Kidney epithelial cell (primary cell): ENCODE measurements at regions not wholly inside any gene's neighbourhood (a gene's known extent, or its start where the extent isn't known, plus 50 kb on each side); places are given as distances from the start of the nearest gene placed in this dataset.

Source experiments
- DNase-seq: peaks from one replicate; pipeline ENCODE4 v3.0.0-alpha.2; 2010; ENCODE audit warnings: low read depth
- H3K27me3 ChIP-seq: 2 replicates; pipeline ENCODE4 v1.6.0; 2011; ENCODE audit warnings: low read length; ENCODE audit not compliant: control insufficient read depth, insufficient read depth
- H3K36me3 ChIP-seq: 2 replicates; pipeline ENCODE4 v1.5.1; 2011; ENCODE audit warnings: low read length; ENCODE audit not compliant: control insufficient read depth, insufficient read depth
- H3K4me3 ChIP-seq: 2 replicates; pipeline ENCODE4 v1.5.1; 2011; ENCODE audit warnings: low read depth, mild to moderate bottlenecking, control low read depth, low read length
- CTCF ChIP-seq: IDR thresholded peaks from 2 replicates; pipeline ENCODE4 v1.5.1; 2011; ENCODE audit warnings: mild to moderate bottlenecking, moderate library complexity, low read length, control low read depth, inconsistent platforms; ENCODE audit not compliant: insufficient read depth, poor library complexity, severe bottlenecking

- no peaks in the 10 kb centered on the region for H3K36me3 ChIP-seq
- peak; percentile 10 for DNase-seq
- peak; percentile 81 for TF ChIP-seq CTCF
- H3K4me3 ChIP-seq: no peak overlapping the region
- no peaks in the 10 kb centered on the region for H3K27me3 ChIP-seq
Observed at GRCh38 chr2:146927080-146927711, 917.6 kb upstream of the ACVR2A start.

GRCh38 chr2:146918280-146918679 is 926.5 kb upstream of the ACVR2A start:
- TF ChIP-seq CTCF: no peak
- no peaks in the 10 kb centered on the region for H3K27me3 ChIP-seq

GRCh38 chr2:146917431-146918042 is 927.3 kb upstream of the ACVR2A start:
- no peak for DNase-seq
- no peak for TF ChIP-seq CTCF
- H3K27me3 ChIP-seq: no peaks in the 10 kb centered on the region
- H3K4me3 ChIP-seq: no peak overlapping the region
- no peaks in the 10 kb centered on the region for H3K36me3 ChIP-seq

More at GRCh38 chr2:146918280-146918679, 926.5 kb upstream of the ACVR2A start:
- no peak for DNase-seq
- no peaks in the 10 kb centered on the region for H3K36me3 ChIP-seq
- H3K4me3 ChIP-seq: no peak overlapping the region

- Histone ChIP-seq H3K27me3 (no peaks in the 10 kb centered on the region), H3K36me3 (no peaks in the 10 kb centered on the region), H3K4me3 (no peak overlapping the region)
- DNase-seq: no peak
- TF ChIP-seq CTCF: no peak
Observed at GRCh38 chr2:146916914-146917313, 927.9 kb upstream of the ACVR2A start.

- no peaks in the 10 kb centered on the region for H3K27me3 ChIP-seq
- H3K4me3 ChIP-seq: no peak overlapping the region
- DNase-seq: no peak
- TF ChIP-seq CTCF: no peak
- H3K36me3 ChIP-seq: no peaks in the 10 kb centered on the region
Observed at GRCh38 chr2:146913476-146913875, 931.4 kb upstream of the ACVR2A start.

- H3K27me3 ChIP-seq: no peaks in the 10 kb centered on the region
- H3K4me3 ChIP-seq: no peak overlapping the region
- no peak for DNase-seq
- TF ChIP-seq CTCF: no peak
- H3K36me3 ChIP-seq: no peaks in the 10 kb centered on the region
Observed at GRCh38 chr2:146912536-146912935, 932.3 kb upstream of the ACVR2A start.
